Epithelial cell of esophagus (primary cell): ENCODE measurements at regions not wholly inside any gene's neighbourhood (a gene's known extent, or its start where the extent isn't known, plus 50 kb on each side); places are given as distances from the start of the nearest gene placed in this dataset.

Experiments used
- DNase-seq: peaks from one replicate; pipeline ENCODE4 v3.0.0; 2010; ENCODE audit warnings: low read depth
- H3K4me3 ChIP-seq: 2 replicates; pipeline ENCODE4 v1.5.1; 2011; ENCODE audit warnings: mild to moderate bottlenecking, low read length, control low read depth
- TF ChIP-seq, protein P1 (sequence below): IDR thresholded peaks from 2 replicates; pipeline ENCODE4 v1.5.1; 2011; ENCODE audit warnings: low read depth, mild to moderate bottlenecking, low read length, control low read depth, inconsistent platforms; ENCODE audit not compliant: insufficient read depth; ENCODE audit errors: missing control alignments

- H3K4me3 ChIP-seq: no peak overlapping the region
- peak; percentile 4 for DNase-seq
- TF ChIP-seq, protein P1, sequence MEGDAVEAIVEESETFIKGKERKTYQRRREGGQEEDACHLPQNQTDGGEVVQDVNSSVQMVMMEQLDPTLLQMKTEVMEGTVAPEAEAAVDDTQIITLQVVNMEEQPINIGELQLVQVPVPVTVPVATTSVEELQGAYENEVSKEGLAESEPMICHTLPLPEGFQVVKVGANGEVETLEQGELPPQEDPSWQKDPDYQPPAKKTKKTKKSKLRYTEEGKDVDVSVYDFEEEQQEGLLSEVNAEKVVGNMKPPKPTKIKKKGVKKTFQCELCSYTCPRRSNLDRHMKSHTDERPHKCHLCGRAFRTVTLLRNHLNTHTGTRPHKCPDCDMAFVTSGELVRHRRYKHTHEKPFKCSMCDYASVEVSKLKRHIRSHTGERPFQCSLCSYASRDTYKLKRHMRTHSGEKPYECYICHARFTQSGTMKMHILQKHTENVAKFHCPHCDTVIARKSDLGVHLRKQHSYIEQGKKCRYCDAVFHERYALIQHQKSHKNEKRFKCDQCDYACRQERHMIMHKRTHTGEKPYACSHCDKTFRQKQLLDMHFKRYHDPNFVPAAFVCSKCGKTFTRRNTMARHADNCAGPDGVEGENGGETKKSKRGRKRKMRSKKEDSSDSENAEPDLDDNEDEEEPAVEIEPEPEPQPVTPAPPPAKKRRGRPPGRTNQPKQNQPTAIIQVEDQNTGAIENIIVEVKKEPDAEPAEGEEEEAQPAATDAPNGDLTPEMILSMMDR: no peak
These were observed 308.8 kb upstream of the TECRL start for GRCh38 chr4:64718091-64718490.

DNA sequence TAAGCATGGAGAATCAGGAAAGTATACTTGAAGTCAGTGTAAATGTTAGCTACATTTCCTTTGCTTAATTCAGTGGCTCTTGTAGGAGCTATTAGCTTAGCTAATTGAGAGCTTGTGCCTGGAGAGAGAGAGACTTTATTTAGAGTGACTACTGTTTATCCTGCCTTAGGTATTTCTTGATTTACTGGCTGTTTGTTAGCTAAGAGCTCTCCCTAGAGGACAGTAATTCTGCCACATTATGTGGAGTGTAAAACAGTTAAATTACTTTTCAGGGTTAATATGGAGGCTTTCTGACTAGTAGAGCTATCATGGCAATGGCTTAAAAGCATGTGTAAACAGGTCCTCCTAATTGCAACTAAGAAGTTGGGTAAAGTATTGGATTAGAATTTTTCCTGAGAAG lies 306.5 kb upstream of the TECRL start:
- no peak overlapping the region for H3K4me3 ChIP-seq
- TF ChIP-seq, protein P1: no peak
- DNase-seq: no peak

DNA sequence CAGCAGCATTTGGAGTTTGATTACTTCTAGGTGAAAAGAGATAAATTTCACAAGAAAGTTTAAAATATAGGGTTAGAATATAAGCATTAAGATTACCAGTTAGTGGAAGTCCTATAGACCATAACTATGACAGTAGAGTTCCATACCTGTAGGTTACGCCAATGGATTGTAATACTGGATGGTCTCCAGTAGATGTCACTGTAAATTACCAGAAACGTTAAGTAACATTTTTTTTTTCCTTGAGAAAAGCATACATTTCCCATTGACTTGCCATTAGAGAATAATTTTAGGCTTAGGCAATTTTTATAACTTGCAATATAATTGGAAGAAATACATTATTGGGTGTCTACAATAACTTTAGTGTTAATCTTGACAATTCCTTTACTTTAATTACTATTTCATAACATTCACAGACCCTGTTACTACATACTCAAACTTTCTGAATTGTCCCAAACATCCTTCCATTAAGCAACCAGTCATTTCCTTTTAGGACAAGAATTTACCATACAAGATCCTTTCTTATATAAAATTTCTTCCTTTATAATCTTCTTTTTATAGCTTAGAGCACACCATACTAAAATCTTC lies 304.1 kb upstream of the TECRL start:
- TF ChIP-seq, protein P1: peak; percentile 50
- no peak overlapping the region for H3K4me3 ChIP-seq
- DNase-seq: peak; percentile 54

DNA sequence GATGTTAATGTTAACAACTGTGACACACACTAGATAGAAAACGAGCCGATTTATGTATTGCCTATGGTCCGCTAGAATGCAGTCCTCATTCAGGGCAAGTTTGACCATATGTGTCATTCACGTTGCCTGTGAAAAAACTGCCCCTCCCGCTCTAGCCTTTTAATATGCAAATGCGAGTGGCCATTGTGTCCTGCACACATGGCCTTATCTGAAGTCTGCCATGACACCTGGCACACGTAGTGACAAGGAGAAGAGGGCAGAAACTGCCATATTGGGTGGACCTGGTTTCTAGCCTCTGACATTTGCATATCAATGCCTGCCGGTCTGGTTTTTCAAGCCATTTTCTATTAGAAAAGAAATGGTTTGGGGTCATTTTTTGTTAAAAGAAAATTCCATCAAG lies 303.3 kb upstream of the TECRL start:
- DNase-seq: no peak
- TF ChIP-seq, protein P1: no peak
- H3K4me3 ChIP-seq: no peak overlapping the region

- no peak for DNase-seq
- no peak overlapping the region for H3K4me3 ChIP-seq
- TF ChIP-seq, protein P1: no peak
These were observed 296.7 kb upstream of the TECRL start for GRCh38 chr4:64705989-64706388.

DNA sequence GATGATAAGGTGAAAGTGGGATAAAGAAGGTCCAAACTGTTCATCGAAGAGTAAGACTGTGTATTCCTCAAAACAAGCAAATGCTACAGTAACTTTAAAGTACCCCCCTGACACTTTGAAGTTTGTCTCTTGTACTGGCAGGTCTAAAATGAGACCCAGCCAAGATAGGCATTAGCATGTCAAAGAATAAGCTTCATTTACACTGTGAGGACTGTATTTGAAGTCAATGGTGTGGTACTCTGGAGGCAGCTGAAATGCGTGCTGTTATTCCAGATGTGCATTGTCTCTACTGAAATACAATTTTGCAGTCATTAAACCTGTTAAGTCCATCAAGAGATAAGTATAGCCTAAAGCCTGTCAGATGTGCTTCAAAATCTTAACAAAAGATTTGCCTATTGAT lies 288.9 kb upstream of the TECRL start:
- DNase-seq: no peak
- TF ChIP-seq, protein P1: no peak
- H3K4me3 ChIP-seq: no peak overlapping the region

- TF ChIP-seq, protein P1: no peak
- DNase-seq: no peak
- H3K4me3 ChIP-seq: no peak overlapping the region
These were observed 273.7 kb upstream of the TECRL start for GRCh38 chr4:64682946-64683345.
